Activated T-helper 2 cell treated with anti-CD3 and anti-CD28 coated beads, Interferon-gamma antibody, Interleukin-2, Interleukin-4, amounts not matched to agents 10 μg/mL and 5 μg/mL and 100 μg/mL, durations not matched to agents 14 hours and 24 hours and 36 hours (primary cell): ENCODE measurements at regions not wholly inside any gene's neighbourhood (a gene's known extent, or its start where the extent isn't known, plus 50 kb on each side); places are given as distances from the start of the nearest gene placed in this dataset.
"Not testable (repeated sequence)": the region's sequence is repeated elsewhere in the genome, so short reads cannot be mapped to it uniquely, and the experiment has no call there.

Source experiments
- DNase-seq: peaks from one replicate; pipeline ENCODE4 v3.0.0; 2021; ENCODE audit warnings: low spot score
- H3K27ac Mint-ChIP-seq: one replicate; pipeline ENCODE4 v1.8.0; 2021; ENCODE audit warnings: mixed read lengths
- H3K27me3 Mint-ChIP-seq: one replicate; pipeline ENCODE4 v1.8.0; 2021; ENCODE audit warnings: low read depth, mixed read lengths
- H3K36me3 Mint-ChIP-seq: one replicate; pipeline ENCODE4 v1.8.0; 2021; ENCODE audit warnings: low read depth, mixed read lengths
- H3K4me1 Mint-ChIP-seq: one replicate; pipeline ENCODE4 v1.8.0; 2021; ENCODE audit warnings: low read depth, mixed read lengths
- H3K4me3 Mint-ChIP-seq: one replicate; pipeline ENCODE4 v1.8.0; 2021; ENCODE audit warnings: low read depth, mild to moderate bottlenecking, moderate library complexity, mixed read lengths
- H3K9me3 Mint-ChIP-seq: one replicate; pipeline ENCODE4 v1.8.0; 2021; ENCODE audit warnings: mixed read lengths
- intact Hi-C: fragments of 100-400 bp; cut with micrococcal nuclease; formaldehyde crosslinking; loops from one replicate; pipeline ENCODE4 v1.15.1; 2023

- Mint-ChIP-seq H3K27ac (no peak overlapping the region), H3K36me3 (no peaks in the 10 kb centered on the region), H3K9me3 (peaks cover 7% of the 10 kb centered on the region), H3K4me3 (no peak overlapping the region), H3K27me3 (no peaks in the 10 kb centered on the region), H3K4me1 (no peaks in the 10 kb centered on the region)
- DNase-seq: no peak
- intact Hi-C loops: no loop called here
These were observed 703.5 kb upstream of the CHAC2 start for GRCh38 chr2:53064154-53064553.

- Mint-ChIP-seq H3K9me3 (peaks cover 9% of the 10 kb centered on the region), H3K27me3 (no peaks in the 10 kb centered on the region), H3K4me1 (no peaks in the 10 kb centered on the region), H3K4me3 (no peak overlapping the region), H3K27ac (no peak overlapping the region), H3K36me3 (no peaks in the 10 kb centered on the region)
- intact Hi-C loops: no loop called here
- no peak for DNase-seq
These were observed 709.1 kb upstream of the CHAC2 start for GRCh38 chr2:53058526-53058925.

GRCh38 chr2:53053937-53054336 lies 713.7 kb upstream of the CHAC2 start:
- Mint-ChIP-seq H3K36me3 (no peaks in the 10 kb centered on the region), H3K4me3 (no peak overlapping the region), H3K4me1 (no peaks in the 10 kb centered on the region), H3K27me3 (no peaks in the 10 kb centered on the region), H3K27ac (no peak overlapping the region), H3K9me3 (no peaks in the 10 kb centered on the region)
- intact Hi-C loops: no loop called here
- no peak for DNase-seq

GRCh38 chr2:53051157-53051556 lies 716.4 kb upstream of the CHAC2 start:
- no peak overlapping the region for H3K4me3 Mint-ChIP-seq
- intact Hi-C loops: no loop called here
- DNase-seq: no peak
- H3K9me3 Mint-ChIP-seq: peaks cover 8% of the 10 kb centered on the region
- H3K36me3 Mint-ChIP-seq: no peaks in the 10 kb centered on the region
- H3K27me3 Mint-ChIP-seq: no peaks in the 10 kb centered on the region
- no peaks in the 10 kb centered on the region for H3K4me1 Mint-ChIP-seq
- no peak overlapping the region for H3K27ac Mint-ChIP-seq

GRCh38 chr2:53040536-53041229 lies 726.9 kb upstream of the CHAC2 start:
- Mint-ChIP-seq H3K36me3 (no peaks in the 10 kb centered on the region), H3K4me3 (no peak overlapping the region), H3K9me3 (peaks cover 18% of the 10 kb centered on the region), H3K27ac (no peak overlapping the region), H3K27me3 (no peaks in the 10 kb centered on the region), H3K4me1 (peaks cover 8% of the 10 kb centered on the region)
- no peak for DNase-seq
- intact Hi-C loops: loop anchor here (2.0 kb wide), 1 partner anchor 106 kb away; no protein-coding TSS in a partner anchor

- Mint-ChIP-seq H3K27ac (no peak overlapping the region), H3K9me3 (no peaks in the 10 kb centered on the region), H3K36me3 (no peaks in the 10 kb centered on the region), H3K4me3 (no peak overlapping the region), H3K4me1 (peaks cover 2% of the 10 kb centered on the region), H3K27me3 (no peaks in the 10 kb centered on the region)
- DNase-seq: no peak
- intact Hi-C loops: no loop called here
These were observed 731.4 kb upstream of the CHAC2 start for GRCh38 chr2:53036196-53036595.

GRCh38 chr2:53035153-53035552 lies 732.5 kb upstream of the CHAC2 start:
- intact Hi-C loops: no loop called here
- Mint-ChIP-seq H3K9me3 (no peaks in the 10 kb centered on the region), H3K4me3 (no peak overlapping the region), H3K36me3 (no peaks in the 10 kb centered on the region), H3K27ac (no peak overlapping the region), H3K4me1 (no peaks in the 10 kb centered on the region), H3K27me3 (no peaks in the 10 kb centered on the region)
- DNase-seq: no peak

GRCh38 chr2:53033411-53033810 lies 734.2 kb upstream of the CHAC2 start:
- Mint-ChIP-seq H3K27me3 (no peaks in the 10 kb centered on the region), H3K27ac (no peak overlapping the region), H3K9me3 (no peaks in the 10 kb centered on the region), H3K4me1 (no peaks in the 10 kb centered on the region), H3K4me3 (no peak overlapping the region), H3K36me3 (no peaks in the 10 kb centered on the region)
- DNase-seq: no peak
- intact Hi-C loops: no loop called here

- H3K27ac Mint-ChIP-seq: no peak overlapping the region
- DNase-seq: no peak
- intact Hi-C loops: no loop called here
- no peaks in the 10 kb centered on the region for H3K27me3 Mint-ChIP-seq
- no peaks in the 10 kb centered on the region for H3K36me3 Mint-ChIP-seq
- H3K9me3 Mint-ChIP-seq: peaks cover under 1% of the 10 kb centered on the region
- H3K4me1 Mint-ChIP-seq: no peaks in the 10 kb centered on the region
- no peak overlapping the region for H3K4me3 Mint-ChIP-seq
These were observed 738.7 kb upstream of the CHAC2 start for GRCh38 chr2:53028746-53029423.

- no peaks in the 10 kb centered on the region for H3K4me1 Mint-ChIP-seq
- H3K9me3 Mint-ChIP-seq: peaks cover 7% of the 10 kb centered on the region
- no peak overlapping the region for H3K27ac Mint-ChIP-seq
- H3K27me3 Mint-ChIP-seq: no peaks in the 10 kb centered on the region
- no peak for DNase-seq
- intact Hi-C loops: no loop called here
- H3K4me3 Mint-ChIP-seq: no peak overlapping the region
- no peaks in the 10 kb centered on the region for H3K36me3 Mint-ChIP-seq
These were observed 739.4 kb upstream of the CHAC2 start for GRCh38 chr2:53028225-53028624.

GRCh38 chr2:53022248-53022647 lies 745.4 kb upstream of the CHAC2 start:
- H3K27ac Mint-ChIP-seq, intact Hi-C loops, H3K4me1 Mint-ChIP-seq, H3K36me3 Mint-ChIP-seq, H3K27me3 Mint-ChIP-seq, H3K4me3 Mint-ChIP-seq, DNase-seq: not testable (repeated sequence)
- H3K9me3 Mint-ChIP-seq: peaks cover 11% of the 10 kb centered on the region

- peaks cover 11% of the 10 kb centered on the region for H3K9me3 Mint-ChIP-seq
- H3K27me3 Mint-ChIP-seq: no peaks in the 10 kb centered on the region
- intact Hi-C loops: no loop called here
- no peak overlapping the region for H3K27ac Mint-ChIP-seq
- H3K36me3 Mint-ChIP-seq: no peaks in the 10 kb centered on the region
- H3K4me1 Mint-ChIP-seq: no peaks in the 10 kb centered on the region
- no peak for DNase-seq
- H3K4me3 Mint-ChIP-seq: no peak overlapping the region
These were observed 745.8 kb upstream of the CHAC2 start for GRCh38 chr2:53021828-53022227.

GRCh38 chr2:53021292-53021691 lies 746.3 kb upstream of the CHAC2 start:
- Mint-ChIP-seq H3K9me3 (peaks cover 11% of the 10 kb centered on the region), H3K27ac (no peak overlapping the region), H3K4me3 (no peak overlapping the region), H3K36me3 (no peaks in the 10 kb centered on the region), H3K4me1 (no peaks in the 10 kb centered on the region), H3K27me3 (no peaks in the 10 kb centered on the region)
- intact Hi-C loops: no loop called here
- no peak for DNase-seq
